ENCODE measurements at regions not wholly inside any gene's neighbourhood (a gene's known extent, or its start where the extent isn't known, plus 50 kb on each side); places are given as distances from the start of the nearest gene placed in this dataset.
"Not testable (repeated sequence)": the region's sequence is repeated elsewhere in the genome, so short reads cannot be mapped to it uniquely, and the experiment has no call there.

DNA sequence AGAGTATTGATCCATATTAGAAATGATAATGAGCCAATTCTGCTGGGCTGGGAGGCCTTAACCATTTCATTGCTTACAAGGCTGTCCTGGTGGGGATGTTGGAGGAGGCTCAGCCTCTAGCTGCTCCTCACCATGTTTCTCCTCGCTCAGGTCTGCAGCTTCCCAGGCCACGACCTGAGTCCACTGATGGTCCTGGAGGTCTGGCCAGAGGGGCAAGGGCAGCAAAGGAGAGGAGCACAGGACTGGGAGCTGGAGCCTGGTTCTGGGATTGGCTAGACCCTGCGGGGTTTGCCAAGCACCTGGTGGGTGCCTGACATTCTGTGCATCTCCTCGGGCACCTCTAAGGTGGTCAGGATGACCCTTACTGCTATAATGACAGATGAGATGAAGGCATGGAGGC is 92.6 kb downstream of the KIF26A start:
- H3K9me3 ChIP-seq (replicated peaks; ENCODE audit: control insufficient read depth, low read depth, low read length): peaks cover 24% of the 10 kb centered on the region
- H3K36me3 ChIP-seq (ENCODE audit: control insufficient read depth, insufficient read depth, low read length): no peaks in the 10 kb centered on the region
- 90% methylated on average over 3 of the region's 4 CpGs for whole genome bisulfite sequencing (ENCODE audit: insufficient coverage)
- H3K4me1 ChIP-seq (ENCODE audit: control insufficient read depth, insufficient read depth, low read length): peaks cover 25% of the 10 kb centered on the region
- H3K27ac ChIP-seq (ENCODE audit: low read length): no peak overlapping the region
- H3K4me3 ChIP-seq (ENCODE audit: low read length): no peak overlapping the region
- H3K27me3 ChIP-seq (ENCODE audit: control insufficient read depth, insufficient read depth, low read length): no peaks in the 10 kb centered on the region
- no peak for DNase-seq

DNA sequence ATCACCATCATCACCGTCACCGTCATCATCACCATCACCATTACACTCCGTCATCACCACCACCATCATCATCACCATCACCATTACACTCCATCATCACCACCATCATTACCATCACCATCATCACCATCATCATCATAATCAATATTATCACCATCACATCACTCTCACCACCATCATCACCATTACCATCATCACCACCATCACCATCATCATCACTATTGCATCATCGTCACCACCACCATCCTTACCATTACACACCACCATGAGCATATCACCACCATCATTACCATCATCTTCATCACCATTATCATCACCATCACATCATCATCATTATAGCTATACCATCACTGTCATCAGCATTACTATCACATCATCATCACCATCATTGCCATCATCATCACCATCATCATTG is 93.7 kb downstream of the KIF26A start:
- Histone ChIP-seq H3K4me3 (ENCODE audit: low read length) (no peak overlapping the region), H3K4me1 (ENCODE audit: control insufficient read depth, insufficient read depth, low read length) (peaks cover 14% of the 10 kb centered on the region), H3K9me3 (replicated peaks; ENCODE audit: control insufficient read depth, low read depth, low read length) (peaks cover 32% of the 10 kb centered on the region), H3K36me3 (ENCODE audit: control insufficient read depth, insufficient read depth, low read length) (no peaks in the 10 kb centered on the region), H3K27ac (ENCODE audit: low read length) (no peak overlapping the region), H3K27me3 (ENCODE audit: control insufficient read depth, insufficient read depth, low read length) (no peaks in the 10 kb centered on the region)
- no peak for DNase-seq
- WGBS (ENCODE audit: insufficient coverage): 73% methylated on average over 4 of the region's 4 CpGs

DNA sequence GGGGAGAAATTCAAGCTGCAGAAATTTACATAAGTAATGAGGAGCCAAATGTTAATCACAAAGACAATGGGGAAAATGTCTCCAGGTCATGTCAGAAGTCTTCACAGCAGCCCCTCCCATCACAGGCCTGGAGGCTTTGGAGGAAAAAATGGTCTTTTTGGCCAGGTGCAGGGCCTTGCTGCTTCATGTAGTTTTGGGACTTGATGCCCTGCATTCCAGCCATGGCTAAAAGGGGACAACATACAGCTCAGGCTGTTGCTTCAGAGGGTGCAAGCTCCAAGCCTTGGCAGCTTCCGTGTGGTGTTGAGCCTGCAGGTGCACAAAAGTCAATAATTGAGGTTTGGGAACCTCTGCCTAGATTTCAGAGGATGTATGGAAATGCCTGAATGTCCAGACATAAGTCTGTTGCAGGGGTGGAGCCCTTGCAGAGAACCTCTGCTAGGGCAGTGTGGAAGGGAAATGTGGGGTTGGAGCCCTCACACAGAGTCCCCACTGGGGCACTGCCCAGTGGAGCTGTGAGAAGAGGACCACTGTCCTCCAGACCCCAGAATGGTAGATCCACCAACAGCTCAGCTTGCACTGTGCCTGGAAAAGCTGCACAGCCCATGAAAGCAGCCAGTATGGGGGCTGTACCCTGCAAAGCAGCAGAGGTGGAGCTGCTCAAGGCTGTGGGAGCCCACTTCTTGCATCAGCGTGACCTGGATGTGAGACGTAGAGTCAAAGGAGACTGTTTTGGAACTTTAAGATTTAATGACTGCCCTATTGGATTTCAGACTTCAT is 95.8 kb downstream of the KIF26A start:
- H3K27ac ChIP-seq (ENCODE audit: low read length); H3K27me3 ChIP-seq (ENCODE audit: control insufficient read depth, insufficient read depth, low read length); H3K4me3 ChIP-seq (ENCODE audit: low read length); H3K4me1 ChIP-seq (ENCODE audit: control insufficient read depth, insufficient read depth, low read length); DNase-seq; H3K36me3 ChIP-seq (ENCODE audit: control insufficient read depth, insufficient read depth, low read length): not testable (repeated sequence)
- WGBS (ENCODE audit: insufficient coverage): 90% methylated on average over 3 of the region's 3 CpGs
- H3K9me3 ChIP-seq (replicated peaks; ENCODE audit: control insufficient read depth, low read depth, low read length): peaks cover 27% of the 10 kb centered on the region

DNA sequence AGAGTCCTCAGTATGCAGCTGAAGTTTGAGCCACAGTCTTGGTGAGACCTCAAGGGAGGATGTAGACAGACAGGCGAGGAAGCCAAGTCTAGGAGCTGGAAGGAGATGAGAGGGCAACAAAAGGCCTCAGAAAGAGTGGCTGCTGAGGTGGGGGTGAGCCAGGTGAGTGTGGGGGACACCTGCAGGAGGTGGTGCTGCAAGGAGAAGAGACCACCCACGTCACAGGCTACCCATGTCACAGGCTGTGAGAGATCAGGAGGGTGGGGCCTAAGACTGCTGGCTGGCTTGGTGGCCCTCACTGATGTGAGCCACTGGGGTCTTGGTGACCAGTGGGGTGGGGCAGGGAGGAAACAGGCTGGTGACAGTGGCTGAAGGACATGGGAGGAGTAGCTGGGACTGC is 97.3 kb downstream of the KIF26A start:
- no peak for DNase-seq
- H3K27ac ChIP-seq (ENCODE audit: low read length): no peak overlapping the region
- no peaks in the 10 kb centered on the region for H3K36me3 ChIP-seq (ENCODE audit: control insufficient read depth, insufficient read depth, low read length)
- no peaks in the 10 kb centered on the region for H3K27me3 ChIP-seq (ENCODE audit: control insufficient read depth, insufficient read depth, low read length)
- WGBS (ENCODE audit: insufficient coverage): 80% methylated on average over 2 of the region's 2 CpGs
- peaks cover 11% of the 10 kb centered on the region for H3K4me1 ChIP-seq (ENCODE audit: control insufficient read depth, insufficient read depth, low read length)
- no peak overlapping the region for H3K4me3 ChIP-seq (ENCODE audit: low read length)
- H3K9me3 ChIP-seq (replicated peaks; ENCODE audit: control insufficient read depth, low read depth, low read length): peaks cover 27% of the 10 kb centered on the region

DNA sequence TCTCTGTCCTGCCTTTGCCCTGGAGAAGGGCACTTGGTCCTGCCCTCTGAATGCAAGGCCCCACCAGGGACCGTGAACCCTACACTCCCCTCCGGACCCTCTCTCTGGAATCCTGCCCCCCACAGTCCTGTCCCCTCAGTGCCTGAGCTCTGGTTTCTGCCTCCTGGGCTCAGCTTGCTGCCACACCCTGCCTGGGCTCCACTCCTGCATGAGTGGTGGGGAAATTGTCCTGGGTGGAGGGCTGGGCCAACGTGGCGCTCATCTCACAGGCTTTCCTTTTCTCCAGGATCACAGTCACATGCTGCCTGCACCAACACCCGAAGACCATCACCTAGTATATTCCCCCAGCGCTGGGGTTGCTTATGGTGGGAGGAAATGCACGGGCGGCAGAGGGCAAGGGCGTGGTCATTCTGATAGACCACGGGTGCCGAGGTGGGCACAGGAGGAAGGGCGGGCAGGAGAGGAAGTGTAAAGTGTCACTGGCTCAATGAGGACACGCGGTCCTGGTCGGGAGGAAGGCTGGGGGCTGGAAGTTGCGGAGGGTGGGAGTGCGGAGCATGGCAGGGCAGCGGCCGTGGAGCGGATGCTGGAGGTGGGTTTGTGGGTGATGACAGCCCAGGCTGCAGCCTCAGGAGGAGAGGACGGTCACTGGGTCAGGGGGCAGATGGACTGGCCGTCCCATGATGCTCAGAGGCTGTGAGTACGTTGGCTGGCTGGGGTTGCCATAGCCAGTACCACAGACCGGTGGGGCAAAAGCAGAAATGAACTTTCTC is 99.5 kb downstream of the KIF26A start:
- H3K4me1 ChIP-seq (ENCODE audit: control insufficient read depth, insufficient read depth, low read length): peaks cover 11% of the 10 kb centered on the region
- 87% methylated on average over 19 of the region's 24 CpGs for WGBS (ENCODE audit: insufficient coverage)

DNA sequence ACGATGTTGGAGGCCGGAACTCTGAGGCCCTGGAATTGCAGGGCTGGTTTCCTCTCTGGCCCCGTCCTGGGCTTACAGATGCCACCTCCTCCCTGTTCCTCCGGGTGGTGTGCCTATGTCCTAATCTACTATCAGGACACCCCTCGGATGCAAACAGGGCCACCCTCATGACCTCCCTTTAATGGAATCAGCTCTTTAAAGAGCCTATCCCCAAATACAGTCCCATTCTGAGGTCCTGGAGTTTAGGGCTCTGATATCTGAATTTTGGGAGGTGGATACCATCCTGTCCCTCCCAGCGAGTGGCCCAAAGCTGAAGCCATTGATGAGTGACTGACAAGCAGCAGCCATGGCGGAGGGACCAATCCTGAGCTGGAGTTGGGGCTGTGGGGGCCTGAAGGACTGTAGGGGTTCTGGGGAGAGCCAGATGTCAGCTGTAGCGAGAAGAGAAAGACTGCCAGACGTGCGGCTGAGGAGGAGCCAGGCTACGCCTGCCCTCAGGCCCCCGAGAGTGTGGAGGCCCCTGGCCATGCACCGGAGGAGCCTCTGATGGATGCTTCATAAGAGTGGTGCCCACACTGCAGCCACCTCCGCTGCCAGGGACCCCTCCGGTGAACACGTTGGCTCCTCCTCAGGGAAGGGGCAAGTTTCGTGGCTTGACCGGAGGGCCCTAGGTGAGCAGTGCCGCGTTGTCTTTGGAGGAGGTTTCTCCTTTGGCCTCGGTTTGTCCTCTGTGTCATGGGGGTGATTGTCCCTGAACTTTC is 100.2 kb downstream of the KIF26A start:
- H3K4me1 ChIP-seq (ENCODE audit: control insufficient read depth, insufficient read depth, low read length): peaks cover 17% of the 10 kb centered on the region
- H3K27ac ChIP-seq (ENCODE audit: low read length): no peak overlapping the region
- H3K4me3 ChIP-seq (ENCODE audit: low read length): no peak overlapping the region
- no peaks in the 10 kb centered on the region for H3K36me3 ChIP-seq (ENCODE audit: control insufficient read depth, insufficient read depth, low read length)
- no peak for DNase-seq
- 84% methylated on average over 18 of the region's 21 CpGs for WGBS (ENCODE audit: insufficient coverage)
- H3K9me3 ChIP-seq (replicated peaks; ENCODE audit: control insufficient read depth, low read depth, low read length): peaks cover 23% of the 10 kb centered on the region
- H3K27me3 ChIP-seq (ENCODE audit: control insufficient read depth, insufficient read depth, low read length): no peaks in the 10 kb centered on the region

More for the DNA sequence above, 99.5 kb downstream of the KIF26A start:
- DNase-seq: no peak
- Histone ChIP-seq H3K4me3 (ENCODE audit: low read length) (no peak overlapping the region), H3K27me3 (ENCODE audit: control insufficient read depth, insufficient read depth, low read length) (no peaks in the 10 kb centered on the region), H3K36me3 (ENCODE audit: control insufficient read depth, insufficient read depth, low read length) (no peaks in the 10 kb centered on the region), H3K9me3 (replicated peaks; ENCODE audit: control insufficient read depth, low read depth, low read length) (peaks cover 25% of the 10 kb centered on the region), H3K27ac (ENCODE audit: low read length) (no peak overlapping the region)

DNA sequence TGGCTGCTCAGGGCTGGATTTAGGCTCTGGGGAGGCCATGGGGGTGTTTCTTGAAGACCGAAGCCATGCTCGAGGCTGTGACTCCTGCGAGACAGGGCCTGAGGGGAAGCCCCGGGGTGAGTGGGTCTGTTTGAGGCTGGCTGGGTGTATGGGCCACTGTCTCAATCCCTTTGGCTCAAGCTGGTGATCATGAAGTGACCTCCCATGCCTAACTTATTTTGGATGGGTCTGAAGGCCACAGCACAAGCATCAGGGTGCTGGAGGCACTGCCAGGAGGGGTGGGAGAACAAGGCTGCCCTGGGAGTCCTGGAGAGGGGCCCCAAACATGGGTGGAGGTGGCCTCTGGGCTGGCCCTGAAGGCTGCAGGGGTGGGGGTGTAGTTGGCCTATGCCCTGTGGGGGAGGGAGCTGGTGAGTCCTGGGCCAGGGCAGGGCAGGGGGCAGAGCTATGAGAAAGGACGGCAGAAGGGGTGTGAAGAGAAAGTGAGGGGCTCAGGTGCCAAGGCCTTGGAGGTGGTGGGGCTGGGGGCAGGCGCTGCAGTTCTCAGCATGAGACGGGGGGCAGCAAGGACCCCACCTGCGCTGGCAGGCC is 100.9 kb downstream of the KIF26A start:
- H3K27me3 ChIP-seq (ENCODE audit: control insufficient read depth, insufficient read depth, low read length): no peaks in the 10 kb centered on the region
- DNase-seq: no peak
- 66% methylated on average over 7 of the region's 8 CpGs for WGBS (ENCODE audit: insufficient coverage)
- peaks cover 17% of the 10 kb centered on the region for H3K9me3 ChIP-seq (replicated peaks; ENCODE audit: control insufficient read depth, low read depth, low read length)
- H3K27ac ChIP-seq (ENCODE audit: low read length): no peak overlapping the region
- H3K4me1 ChIP-seq (ENCODE audit: control insufficient read depth, insufficient read depth, low read length): peaks cover 23% of the 10 kb centered on the region
- no peaks in the 10 kb centered on the region for H3K36me3 ChIP-seq (ENCODE audit: control insufficient read depth, insufficient read depth, low read length)
- no peak overlapping the region for H3K4me3 ChIP-seq (ENCODE audit: low read length)

DNA sequence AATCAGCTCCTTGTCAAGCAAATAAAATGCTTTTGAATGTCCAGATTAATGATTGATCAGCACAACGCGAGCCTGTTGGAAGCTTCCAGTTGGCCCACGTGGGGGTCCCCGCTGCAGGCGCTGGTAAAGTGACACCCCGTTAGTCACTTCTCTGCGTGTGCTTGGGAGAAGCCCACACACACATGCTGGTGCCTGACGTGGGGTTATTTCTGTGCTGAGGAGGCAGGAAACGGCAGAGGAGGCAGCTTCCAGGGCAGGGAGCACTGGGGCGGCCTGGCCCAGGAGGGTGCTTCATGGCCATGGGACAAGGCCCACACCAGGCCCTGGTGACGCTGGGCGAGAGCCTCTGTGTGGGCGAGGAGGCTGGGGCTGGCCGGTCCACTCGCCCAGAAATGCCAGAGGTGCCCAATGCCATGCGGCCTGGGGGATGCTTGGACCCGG is 101.5 kb downstream of the KIF26A start:
- H3K9me3 ChIP-seq (replicated peaks; ENCODE audit: control insufficient read depth, low read depth, low read length): peaks cover 15% of the 10 kb centered on the region
- 65% methylated on average over 17 of the region's 17 CpGs for WGBS (ENCODE audit: insufficient coverage)
- no peaks in the 10 kb centered on the region for H3K27me3 ChIP-seq (ENCODE audit: control insufficient read depth, insufficient read depth, low read length)
- peak overlapping the region; percentile 69 for H3K27ac ChIP-seq (ENCODE audit: low read length)
- no peaks in the 10 kb centered on the region for H3K36me3 ChIP-seq (ENCODE audit: control insufficient read depth, insufficient read depth, low read length)
- DNase-seq: no peak
- H3K4me3 ChIP-seq (ENCODE audit: low read length): no peak overlapping the region
- peaks cover 29% of the 10 kb centered on the region for H3K4me1 ChIP-seq (ENCODE audit: control insufficient read depth, insufficient read depth, low read length)

DNA sequence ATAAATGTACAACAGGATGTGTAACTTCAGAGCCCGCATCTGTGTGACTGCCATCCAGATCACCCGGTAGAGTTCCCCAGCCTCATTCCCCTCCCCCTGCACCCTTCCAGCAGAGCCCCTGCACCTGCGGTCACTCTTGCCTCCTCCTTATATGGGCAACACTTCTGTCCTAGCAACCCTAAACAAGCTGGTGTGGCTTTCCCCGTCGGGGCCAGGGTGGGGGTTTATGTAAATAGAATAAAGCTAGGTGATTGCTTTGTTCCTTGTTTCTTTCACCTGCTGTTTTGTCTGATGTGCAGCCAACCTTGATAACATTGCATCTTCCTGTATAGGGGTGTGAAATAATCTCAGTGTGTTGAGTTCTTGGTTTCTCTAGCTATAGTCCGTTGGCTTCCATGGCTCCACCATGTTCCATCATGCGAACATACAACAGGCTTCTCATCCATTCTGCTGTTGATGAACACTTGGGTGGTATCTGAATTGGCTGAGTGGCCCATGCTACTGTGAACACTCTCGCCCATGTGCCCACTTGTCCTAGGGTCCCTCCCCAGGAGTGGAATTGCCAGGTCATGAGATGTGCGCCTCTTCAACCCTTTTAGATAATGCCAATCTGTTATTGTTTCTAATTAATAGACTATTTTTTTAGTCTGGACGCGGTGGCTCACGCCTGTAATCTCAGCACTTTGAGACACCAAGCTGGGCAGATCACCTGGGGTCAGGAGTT is 102.2 kb downstream of the KIF26A start:
- peaks cover 22% of the 10 kb centered on the region for H3K9me3 ChIP-seq (replicated peaks; ENCODE audit: control insufficient read depth, low read depth, low read length)
- H3K4me1 ChIP-seq (ENCODE audit: control insufficient read depth, insufficient read depth, low read length): peaks cover 35% of the 10 kb centered on the region
- WGBS (ENCODE audit: insufficient coverage): 82% methylated on average over 5 of the region's 12 CpGs
- H3K27ac ChIP-seq (ENCODE audit: low read length): no peak overlapping the region
- DNase-seq: no peak
- no peaks in the 10 kb centered on the region for H3K27me3 ChIP-seq (ENCODE audit: control insufficient read depth, insufficient read depth, low read length)
- H3K4me3 ChIP-seq (ENCODE audit: low read length): no peak overlapping the region
- no peaks in the 10 kb centered on the region for H3K36me3 ChIP-seq (ENCODE audit: control insufficient read depth, insufficient read depth, low read length)

Measured in muscle of leg (tissue), 3 donors.